Fibroblast of lung (primary cell): ENCODE measurements at regions not wholly inside any gene's neighbourhood (a gene's known extent, or its start where the extent isn't known, plus 50 kb on each side); places are given as distances from the start of the nearest gene placed in this dataset.

Experiments
- CTCF ChIP-seq, 2 donors: IDR thresholded peaks in 1 of 2; conservative IDR thresholded peaks in 1 of 2; 1 replicate in 1 of 2; 2 replicates in 1 of 2; pipeline ENCODE4 v1.5.1; 2011 to 2012; ENCODE audit warnings: low read length in 2 of 2, control low read depth in 1 of 2, inconsistent platforms in 1 of 2, low read depth in 1 of 2, mild to moderate bottlenecking in 1 of 2
- EZH2 ChIP-seq: IDR thresholded peaks from 2 replicates; pipeline ENCODE4 v1.5.1; 2012; ENCODE audit warnings: low read length, control low read depth, mild to moderate bottlenecking; ENCODE audit errors: missing control alignments

GRCh38 chr4:152039691-152040090, 278.9 kb upstream of the GATB start:
- TF ChIP-seq CTCF (conservative IDR thresholded peaks at IDR 0.05 in 1 of 2, IDR thresholded peaks at IDR 0.05 in 1 of 2; ENCODE audit: low read depth in 1 of 2, low read length in 2 of 2) (no peak), EZH2 (no peak)
